Coronary artery (tissue), 2 donors: ENCODE measurements at regions not wholly inside any gene's neighbourhood (a gene's known extent, or its start where the extent isn't known, plus 50 kb on each side); places are given as distances from the start of the nearest gene placed in this dataset.
A peak's percentile ranks its signal among the peaks of the same experiment; 100 is the strongest.

Experiments
- DNase-seq: peaks from one replicate; pipeline ENCODE4 v3.0.0-alpha.2; 2017; ENCODE audit warnings: low spot score
- H3K27ac ChIP-seq, 2 donors: fragments of 200-600 bp; sonication (generic); one replicate each; pipeline ENCODE4 v1.5.1; 2016 to 2019
- H3K4me3 ChIP-seq: fragments of 200-600 bp; sonication (generic); 2 replicates; pipeline ENCODE4 v1.5.1; 2016; ENCODE audit warnings: mild to moderate bottlenecking, moderate library complexity
- TF ChIP-seq, protein P1 (sequence below): fragments of 200-600 bp; sonication (generic); IDR thresholded peaks from one replicate; pipeline ENCODE4 v1.5.1; 2019; ENCODE audit warnings: antibody characterized with exemption

DNA sequence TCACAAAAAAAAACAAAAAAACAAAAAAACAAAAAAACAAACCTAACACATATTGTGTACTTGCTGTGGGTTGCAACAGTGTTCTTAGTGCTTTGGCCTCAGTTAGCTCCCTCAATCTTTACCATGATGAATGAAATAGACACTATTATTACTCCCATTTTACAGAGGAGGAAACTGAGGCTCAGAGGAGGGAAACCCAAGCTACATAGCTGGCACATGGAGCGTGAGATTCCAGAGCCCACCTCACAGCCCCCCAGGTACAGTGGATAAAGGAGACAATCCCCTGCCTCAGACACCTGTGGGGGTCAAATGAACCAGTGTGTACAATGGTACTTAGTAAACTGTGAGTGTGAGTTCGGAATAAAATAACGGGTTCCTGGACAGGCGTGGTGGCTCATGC is 104.9 kb upstream of the SMAD3 start:
- TF ChIP-seq, protein P1, sequence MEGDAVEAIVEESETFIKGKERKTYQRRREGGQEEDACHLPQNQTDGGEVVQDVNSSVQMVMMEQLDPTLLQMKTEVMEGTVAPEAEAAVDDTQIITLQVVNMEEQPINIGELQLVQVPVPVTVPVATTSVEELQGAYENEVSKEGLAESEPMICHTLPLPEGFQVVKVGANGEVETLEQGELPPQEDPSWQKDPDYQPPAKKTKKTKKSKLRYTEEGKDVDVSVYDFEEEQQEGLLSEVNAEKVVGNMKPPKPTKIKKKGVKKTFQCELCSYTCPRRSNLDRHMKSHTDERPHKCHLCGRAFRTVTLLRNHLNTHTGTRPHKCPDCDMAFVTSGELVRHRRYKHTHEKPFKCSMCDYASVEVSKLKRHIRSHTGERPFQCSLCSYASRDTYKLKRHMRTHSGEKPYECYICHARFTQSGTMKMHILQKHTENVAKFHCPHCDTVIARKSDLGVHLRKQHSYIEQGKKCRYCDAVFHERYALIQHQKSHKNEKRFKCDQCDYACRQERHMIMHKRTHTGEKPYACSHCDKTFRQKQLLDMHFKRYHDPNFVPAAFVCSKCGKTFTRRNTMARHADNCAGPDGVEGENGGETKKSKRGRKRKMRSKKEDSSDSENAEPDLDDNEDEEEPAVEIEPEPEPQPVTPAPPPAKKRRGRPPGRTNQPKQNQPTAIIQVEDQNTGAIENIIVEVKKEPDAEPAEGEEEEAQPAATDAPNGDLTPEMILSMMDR = no peak
- Histone ChIP-seq H3K4me3 (no peak overlapping the region), H3K27ac (no peak overlapping the region)
- DNase-seq = peak; percentile 0

DNA sequence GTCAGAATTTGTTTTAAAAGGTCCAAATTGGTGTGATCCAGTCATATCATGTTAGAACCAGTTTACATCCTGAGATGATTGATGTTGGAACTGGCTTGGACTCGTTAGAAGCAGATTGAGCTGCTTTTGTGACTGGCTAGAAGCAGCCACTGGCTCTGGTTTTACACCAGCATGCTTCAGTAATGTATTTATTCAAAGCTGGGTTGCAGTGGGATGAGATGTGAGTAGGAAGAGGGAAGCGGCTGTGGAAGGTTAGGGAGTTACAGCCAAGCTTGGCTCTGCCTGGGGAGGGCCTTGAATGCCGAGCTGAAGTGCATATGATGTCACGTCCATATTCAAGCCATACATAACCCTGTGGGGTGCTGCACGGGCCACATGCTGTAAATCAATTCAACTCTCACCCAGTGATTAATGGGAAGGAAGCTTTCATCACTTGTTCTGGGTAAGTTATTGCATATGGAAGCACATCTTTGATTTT is 104.0 kb upstream of the SMAD3 start:
- TF ChIP-seq, protein P1 = no peak
- Histone ChIP-seq H3K4me3 (no peak overlapping the region), H3K27ac (no peak overlapping the region)
- peak; percentile 29 for DNase-seq

DNA sequence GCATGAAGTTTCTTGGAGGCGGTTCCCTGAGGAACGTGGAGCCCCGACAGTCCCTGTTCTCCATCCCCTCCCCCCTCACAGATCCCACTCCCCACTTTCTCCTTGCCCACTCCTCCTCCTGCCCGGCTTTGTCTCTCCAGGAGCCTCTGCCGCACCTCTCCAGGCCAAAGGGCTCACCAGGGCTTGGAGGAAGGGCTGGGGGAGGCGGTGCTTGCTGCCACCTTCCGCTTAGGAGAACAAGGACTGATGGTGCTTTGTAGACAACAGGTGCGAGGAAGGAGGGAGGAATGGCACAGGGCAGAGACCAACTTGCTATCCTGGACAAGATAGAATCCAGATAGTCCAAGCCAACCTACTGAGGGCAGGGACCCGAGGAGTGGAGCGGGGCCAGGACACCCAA is 103.5 kb upstream of the SMAD3 start:
- TF ChIP-seq, protein P1 = no peak
- no peak overlapping the region for H3K27ac ChIP-seq
- DNase-seq = peak; percentile 61
- no peak overlapping the region for H3K4me3 ChIP-seq

DNA sequence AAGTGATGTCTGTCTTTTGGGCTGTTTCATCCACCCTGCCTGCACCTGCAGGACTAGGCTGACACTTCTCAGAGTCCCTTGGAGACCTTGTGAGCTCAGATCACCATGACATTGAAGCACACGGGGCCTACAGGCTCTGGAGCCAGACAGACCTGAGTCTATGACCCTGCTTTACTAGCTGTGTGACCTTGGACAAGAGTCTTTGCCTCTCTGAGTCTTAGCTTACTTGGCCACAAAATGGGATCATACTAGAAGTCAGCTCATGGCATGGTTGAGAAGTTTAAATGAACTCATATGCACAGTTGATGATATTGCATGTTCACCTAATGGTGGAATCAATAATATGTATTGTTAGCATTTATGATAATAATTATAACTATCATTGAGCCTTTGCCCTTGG is 102.9 kb upstream of the SMAD3 start:
- TF ChIP-seq, protein P1 = no peak
- no peak overlapping the region for H3K27ac ChIP-seq
- no peak overlapping the region for H3K4me3 ChIP-seq
- no peak for DNase-seq

DNA sequence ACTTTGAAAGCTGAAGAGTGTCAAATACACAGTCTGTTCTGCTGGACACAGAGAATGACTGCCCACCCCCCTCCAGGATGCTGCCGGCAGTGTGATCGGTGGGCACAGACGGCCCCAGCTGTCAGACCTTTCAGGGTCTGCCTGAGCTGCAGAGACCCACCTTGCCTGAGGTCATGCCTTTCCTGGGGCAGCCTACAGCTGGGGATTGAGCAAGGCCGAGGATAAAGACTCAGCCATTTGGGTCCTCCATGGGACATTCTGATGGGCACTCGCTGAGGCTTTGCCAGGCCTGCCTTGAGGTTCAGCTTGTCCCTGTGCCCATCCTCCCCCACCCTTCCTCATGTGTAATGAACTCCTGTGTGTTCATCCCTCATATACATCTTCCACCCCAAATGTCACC is 102.3 kb upstream of the SMAD3 start:
- DNase-seq = peak; percentile 67
- TF ChIP-seq, protein P1 = no peak
- H3K4me3 ChIP-seq = no peak overlapping the region
- H3K27ac ChIP-seq = no peak overlapping the region

DNA sequence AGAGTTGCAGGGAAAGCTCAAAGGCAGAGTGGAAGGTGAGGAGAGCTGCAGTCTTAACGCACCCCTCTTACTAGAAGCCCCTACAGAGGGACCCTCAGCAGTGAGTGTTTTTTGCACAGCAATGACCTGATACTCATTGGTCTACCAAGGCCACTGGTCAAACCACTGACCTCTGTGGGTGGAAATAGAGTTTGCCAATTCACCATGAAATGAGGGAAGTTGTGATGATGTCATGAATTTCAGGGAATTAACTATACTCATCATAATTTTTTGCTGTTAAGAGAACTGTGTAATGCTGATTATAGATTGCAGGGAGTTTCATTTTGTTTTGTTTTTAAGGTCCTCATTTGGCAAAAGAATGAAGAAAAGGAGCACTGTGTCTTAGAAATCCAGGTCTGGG is 101.7 kb upstream of the SMAD3 start:
- DNase-seq = peak; percentile 35
- Histone ChIP-seq H3K4me3 (no peak overlapping the region), H3K27ac (no peak overlapping the region)
- TF ChIP-seq, protein P1 = no peak

DNA sequence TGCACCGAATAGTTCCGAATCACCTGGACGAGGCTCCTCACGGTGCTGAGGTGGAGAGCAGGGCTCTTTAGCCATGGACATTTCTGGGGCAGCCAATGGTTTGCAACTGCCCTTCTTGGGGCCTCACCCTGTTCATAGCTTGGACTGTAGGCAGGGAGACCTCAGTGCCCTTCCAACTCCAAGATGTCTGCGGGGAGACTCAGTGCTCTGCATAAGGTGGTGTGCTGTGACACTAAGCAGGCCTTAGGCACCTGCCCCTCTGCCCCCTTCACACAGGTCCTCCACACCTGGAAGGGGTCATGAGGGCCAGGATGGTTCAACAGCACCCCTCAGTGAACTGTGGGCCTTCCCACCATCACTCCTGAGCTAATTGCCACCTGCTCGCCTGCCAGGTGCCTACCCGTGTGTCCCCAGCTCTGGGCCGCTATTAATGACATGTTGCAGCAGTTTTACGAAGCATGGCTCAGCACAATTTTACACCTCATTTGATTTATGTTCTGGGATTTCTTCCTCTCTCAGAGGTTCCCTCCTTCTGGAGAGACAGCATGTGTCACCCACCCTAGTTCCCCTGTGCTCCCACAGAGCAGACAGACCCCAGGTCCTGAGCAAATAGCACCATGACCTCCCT is 101.2 kb upstream of the SMAD3 start:
- H3K27ac ChIP-seq = no peak overlapping the region
- TF ChIP-seq, protein P1 = no peak
- no peak overlapping the region for H3K4me3 ChIP-seq
- DNase-seq = peak; percentile 28
